ENCODE measurements at regions not wholly inside any gene's neighbourhood (a gene's known extent, or its start where the extent isn't known, plus 50 kb on each side); places are given as distances from the start of the nearest gene placed in this dataset.
A peak's percentile ranks its signal among the peaks of the same experiment; 100 is the strongest.
"Not testable (repeated sequence)": the region's sequence is repeated elsewhere in the genome, so short reads cannot be mapped to it uniquely, and the experiment has no call there.

DNA sequence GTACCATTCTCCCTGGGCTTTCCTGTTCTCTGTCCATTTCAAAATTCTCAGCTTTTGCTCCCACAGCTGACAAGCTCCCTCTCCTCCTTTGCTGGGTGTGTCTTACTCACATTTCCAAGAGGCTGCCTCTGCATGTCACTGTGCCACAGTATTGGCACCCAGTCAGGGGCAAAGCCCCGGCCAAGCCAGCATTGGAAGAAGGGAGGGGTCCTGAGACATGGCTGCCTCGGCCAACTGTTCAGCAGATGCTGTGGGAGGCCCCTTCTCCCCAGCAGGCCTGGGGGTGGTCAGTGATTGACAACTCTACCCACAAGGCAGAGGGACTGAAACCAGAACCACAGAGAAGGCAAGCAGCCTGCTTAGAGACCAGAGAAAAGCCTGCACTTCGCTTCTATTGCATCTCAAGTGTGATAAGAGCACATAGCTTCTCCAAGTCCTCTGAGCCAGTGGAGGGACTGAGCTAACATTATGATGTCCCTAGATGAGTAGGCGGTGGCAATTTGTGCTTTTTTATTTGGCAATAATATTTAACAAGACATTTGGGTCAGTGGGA lies 294.1 kb downstream of the SIPA1L2 start:
- peak; percentile 97 for DNase-seq

DNA sequence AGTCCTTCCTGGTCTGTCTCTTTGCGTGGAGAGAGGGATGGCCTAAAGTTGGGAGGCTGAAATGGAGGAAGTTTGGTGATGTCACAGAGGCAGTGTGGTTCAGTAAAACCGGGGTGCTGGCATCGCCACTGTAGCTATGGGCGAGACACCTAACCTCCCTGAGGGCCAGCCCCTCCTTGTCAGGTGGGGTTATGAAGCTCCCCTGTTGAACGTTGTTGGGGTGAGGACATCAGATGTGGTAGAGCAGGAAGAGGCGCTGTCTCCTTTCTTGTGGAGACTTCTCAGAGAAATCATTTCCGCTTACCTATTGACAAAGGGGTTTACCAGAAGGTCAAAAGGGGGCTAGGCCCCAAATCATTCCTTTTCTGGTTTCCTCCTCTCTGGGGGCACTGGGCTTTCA lies 294.7 kb downstream of the SIPA1L2 start:
- DNase-seq = no peak

- no peak for DNase-seq
Observed at GRCh38 chr1:232334811-232335210, 295.1 kb downstream of the SIPA1L2 start.

DNA sequence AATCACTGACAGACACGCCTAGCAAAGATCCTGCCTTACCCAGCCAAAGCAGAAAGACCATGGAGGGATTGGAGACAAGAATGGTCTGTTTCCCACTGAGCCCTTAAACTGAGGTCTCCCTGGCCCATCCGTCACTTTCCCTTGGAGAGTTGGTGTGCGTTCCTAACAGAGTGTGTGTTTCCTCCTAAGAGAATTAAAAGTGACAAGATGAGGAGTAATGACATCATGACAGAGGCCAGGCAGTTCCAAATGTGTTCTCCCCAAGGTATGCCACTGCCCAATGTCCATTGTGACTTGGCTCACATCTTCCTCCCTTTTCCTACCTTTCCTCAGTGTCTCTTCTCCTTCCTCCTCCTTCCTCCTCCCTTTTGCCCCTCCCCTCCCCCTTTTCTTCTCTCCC lies 295.7 kb downstream of the SIPA1L2 start:
- no peak for DNase-seq

GRCh38 chr1:232333419-232333767 lies 296.5 kb downstream of the SIPA1L2 start:
- no peak for DNase-seq

DNA sequence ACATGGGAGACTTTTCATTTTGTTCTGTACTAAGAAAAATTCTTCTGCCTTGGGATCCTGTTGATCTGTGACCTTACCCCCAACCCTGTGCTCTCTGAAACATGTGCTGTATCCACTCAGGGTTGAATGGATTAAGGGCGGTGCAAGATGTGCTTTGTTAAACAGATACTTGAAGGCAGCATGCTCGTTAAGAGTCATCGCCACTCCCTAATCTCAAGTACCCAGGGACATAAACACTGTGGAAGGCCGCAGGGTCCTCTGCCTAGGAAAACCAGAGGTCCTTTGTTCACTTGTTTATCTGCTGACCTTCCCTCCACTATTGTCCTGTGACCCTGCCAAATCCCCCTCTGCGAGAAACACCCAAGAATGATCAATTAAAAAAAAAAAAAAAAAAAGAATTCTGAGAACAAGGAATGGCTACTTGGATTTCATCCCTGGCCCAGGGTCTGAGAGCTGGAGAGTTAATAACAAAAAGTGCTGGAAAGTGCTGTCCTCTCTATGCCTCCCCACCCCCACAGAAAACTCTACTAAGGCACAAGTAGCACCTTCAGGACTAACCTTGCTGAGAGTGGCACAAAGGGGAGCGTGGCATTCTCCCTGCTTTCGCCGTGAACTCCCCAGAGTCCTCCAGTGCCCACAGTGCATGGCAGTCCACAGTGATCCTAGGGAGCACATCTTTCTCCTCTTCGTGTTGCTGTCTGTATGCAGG lies 297.1 kb downstream of the SIPA1L2 start:
- DNase-seq = not testable (repeated sequence)

- DNase-seq = no peak
Observed at GRCh38 chr1:232329103-232329813, 300.7 kb downstream of the SIPA1L2 start.

GRCh38 chr1:232328486-232329102 lies 301.3 kb downstream of the SIPA1L2 start:
- no peak for DNase-seq

- DNase-seq = no peak
Observed at GRCh38 chr1:232327899-232328298, 302.0 kb downstream of the SIPA1L2 start.

- DNase-seq = no peak
Observed at GRCh38 chr1:232327269-232327668, 302.7 kb downstream of the SIPA1L2 start.

DNA sequence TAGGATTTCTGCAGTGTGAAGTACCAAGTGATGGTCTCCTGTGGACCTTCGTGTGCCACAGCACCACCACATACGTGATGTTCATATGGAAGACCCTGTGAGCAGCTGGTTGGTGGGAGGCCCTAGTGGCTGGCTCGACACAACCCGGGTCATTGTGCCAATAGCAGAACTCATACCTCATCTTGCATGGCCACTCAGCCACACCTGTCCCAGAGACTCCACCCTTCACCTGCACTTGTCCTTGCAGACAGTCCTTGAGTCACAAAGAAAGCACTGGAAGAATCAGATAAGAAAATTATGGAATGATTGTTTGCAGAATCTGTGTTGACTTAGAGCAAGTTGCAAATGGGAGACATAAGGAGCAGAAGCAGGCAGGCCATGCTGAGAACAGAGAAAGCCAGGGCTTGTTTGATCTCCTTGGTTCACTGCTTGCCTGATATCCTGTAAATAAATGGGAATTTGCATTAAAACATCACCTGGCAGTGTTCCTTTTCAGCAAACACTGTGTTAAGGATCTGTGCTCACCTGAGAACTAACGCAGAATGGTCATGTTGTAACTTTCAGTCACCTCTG lies 307.7 kb downstream of the SIPA1L2 start:
- no peak for DNase-seq

- DNase-seq = peak; percentile 75
Observed at GRCh38 chr1:232319518-232320210, 310.3 kb downstream of the SIPA1L2 start.

DNA sequence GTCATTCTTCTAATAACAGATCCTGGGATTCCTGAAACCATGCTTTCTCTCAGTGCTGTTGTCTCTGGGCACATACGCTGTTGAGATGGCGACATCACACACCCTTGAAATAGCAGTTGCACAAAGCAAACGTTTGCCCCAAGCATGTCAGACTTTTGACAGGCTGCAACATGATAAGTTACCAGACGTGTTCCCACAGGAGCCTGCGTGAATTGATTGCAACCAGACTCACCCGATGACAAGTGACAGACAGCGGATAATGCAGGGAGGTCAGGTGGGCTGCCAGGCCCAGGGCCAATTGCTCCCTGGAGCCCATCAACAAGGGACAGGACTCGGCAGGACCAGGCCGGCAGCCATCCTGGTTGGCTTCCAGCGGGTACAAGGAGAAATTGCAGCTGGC lies 310.9 kb downstream of the SIPA1L2 start:
- peak; percentile 98 for DNase-seq

DNA sequence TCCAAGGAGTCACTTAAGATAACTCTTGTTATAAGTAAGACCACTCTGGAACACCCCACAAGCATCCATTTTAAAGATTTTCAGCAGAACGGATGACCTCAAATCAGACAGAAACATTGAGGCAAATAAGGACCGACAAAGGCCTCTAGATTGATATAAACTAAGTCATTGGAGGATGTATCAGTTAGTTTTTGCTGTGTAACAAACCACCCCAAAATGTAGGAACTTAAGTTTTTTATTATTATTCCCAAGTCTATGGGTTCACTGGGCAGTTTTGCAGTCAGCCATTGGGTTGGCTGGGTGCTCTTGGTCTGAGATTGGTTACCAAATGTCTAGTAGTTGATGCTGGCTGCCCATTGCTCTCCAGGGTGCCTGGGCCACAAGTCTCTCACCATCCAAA lies 311.8 kb downstream of the SIPA1L2 start:
- no peak for DNase-seq

DNA sequence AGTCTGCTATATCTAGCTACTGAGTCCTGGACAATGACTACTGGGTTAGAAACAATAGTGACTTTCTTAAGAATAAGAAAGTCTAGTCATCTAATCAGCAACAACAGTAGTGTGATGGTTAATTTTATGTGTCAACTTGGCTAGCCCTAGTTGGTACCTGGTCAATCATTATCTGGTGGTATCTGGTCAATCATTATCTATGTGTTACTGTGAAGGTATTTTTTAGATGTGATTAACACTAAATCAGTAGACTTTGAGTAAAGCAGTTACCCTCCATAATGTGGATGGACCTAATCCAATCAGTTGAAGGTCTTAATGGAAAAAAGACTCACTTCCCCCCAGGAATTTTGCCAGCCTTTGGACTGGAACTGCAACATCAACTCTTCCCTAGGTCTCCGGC lies 312.6 kb downstream of the SIPA1L2 start:
- DNase-seq = no peak

- DNase-seq = no peak
Observed at GRCh38 chr1:232316864-232317263, 313.1 kb downstream of the SIPA1L2 start.

DNA sequence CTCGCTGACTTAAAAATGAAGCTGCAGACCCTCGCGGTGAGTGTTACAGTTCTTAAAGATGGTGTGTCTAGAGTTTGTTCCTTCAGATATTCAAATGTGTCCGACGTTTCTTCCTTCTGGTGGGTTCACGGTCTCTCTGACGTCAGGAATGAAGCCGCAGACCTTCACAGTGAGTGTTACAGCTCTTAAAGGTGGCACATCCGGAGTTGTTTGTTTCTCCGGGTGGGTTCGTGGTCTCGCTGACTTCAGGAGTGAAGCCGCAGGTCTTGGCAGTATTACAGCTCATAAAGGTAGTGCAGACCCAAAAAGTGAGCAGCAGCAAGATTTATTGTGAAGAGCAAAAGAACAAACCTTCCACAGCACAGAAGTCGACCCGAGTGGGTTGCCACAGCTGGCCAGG lies 316.1 kb downstream of the SIPA1L2 start:
- not testable (repeated sequence) for DNase-seq

DNA sequence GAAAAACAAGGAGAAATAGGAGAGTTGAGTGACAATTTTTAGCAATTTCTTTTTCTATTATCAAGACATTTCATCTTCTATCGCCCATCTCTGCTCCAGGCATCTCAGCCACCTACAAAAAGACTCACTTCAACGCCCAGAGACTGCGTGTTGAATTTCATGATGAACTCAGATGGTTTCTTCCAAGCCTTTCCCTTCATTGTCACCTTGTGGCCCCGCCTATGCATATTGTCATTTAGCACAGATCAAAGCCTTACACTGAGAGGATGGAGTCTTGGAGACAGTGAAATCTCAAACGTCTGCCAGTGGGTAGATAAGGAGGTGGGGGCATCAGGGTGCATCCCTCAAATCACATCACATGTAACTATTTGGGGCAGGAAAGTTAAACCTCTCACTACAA lies 319.4 kb downstream of the SIPA1L2 start:
- no peak for DNase-seq

GRCh38 chr1:232308616-232309015 lies 321.3 kb downstream of the SIPA1L2 start:
- DNase-seq = no peak

DNA sequence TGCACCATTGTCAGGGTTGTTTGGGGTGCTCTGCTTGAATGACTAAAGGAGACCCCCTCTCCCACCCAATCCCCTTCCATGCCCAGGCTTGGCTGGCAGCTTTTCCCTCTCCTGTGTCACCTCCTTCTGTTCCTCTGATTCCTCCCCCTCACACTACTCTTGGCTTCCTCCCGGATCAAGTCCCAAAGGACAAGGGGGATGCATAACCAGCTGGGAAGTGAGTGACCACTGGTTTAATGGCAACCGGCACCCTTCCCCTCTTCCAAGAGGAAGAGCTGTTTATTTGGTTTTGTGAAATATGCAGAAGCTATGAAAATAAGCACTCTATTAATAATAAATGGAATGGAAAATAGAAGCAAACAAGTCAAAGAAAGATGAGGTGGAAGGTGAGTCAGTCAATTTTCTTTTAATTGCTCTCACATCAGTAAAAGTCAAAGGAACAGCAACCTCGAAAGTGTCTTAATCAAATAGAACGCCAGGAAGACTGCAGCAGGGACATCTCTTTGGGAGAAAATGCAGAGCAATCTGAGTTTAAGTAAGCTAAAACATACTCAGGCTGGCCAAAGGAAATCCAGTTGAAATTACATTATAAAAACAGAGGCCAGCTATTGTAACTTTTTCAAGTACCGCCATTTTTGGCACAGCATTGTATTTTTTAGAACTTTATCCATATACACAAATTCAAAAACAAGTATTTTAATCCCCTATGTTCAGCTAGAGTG lies 322.5 kb downstream of the SIPA1L2 start:
- no peak for DNase-seq

- no peak for DNase-seq
Observed at GRCh38 chr1:232306269-232306961, 323.5 kb downstream of the SIPA1L2 start.

DNA sequence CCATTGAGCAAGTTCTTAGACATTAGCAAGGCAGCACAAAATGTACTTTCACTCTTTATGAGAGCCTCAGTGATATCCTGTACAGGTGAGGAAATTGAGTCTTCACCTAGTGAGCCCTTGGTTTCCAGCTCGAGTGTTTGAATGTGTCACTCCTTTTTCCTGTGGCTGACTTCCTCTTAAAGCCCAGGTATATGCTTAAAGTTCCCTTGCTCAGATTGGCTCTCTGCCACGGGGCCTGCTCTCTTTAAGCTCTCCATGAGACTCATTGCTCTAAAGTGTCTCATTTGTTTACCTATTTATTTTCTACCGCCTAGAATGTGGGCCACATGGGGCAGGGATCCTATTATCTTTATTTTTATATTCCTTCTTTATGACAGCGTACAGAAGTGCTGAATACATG lies 324.9 kb downstream of the SIPA1L2 start:
- no peak for DNase-seq

Data from NCI-H1694 treated with DMSO at 0.1 percent for 48 hours (cell line).